H1 (cell line): ENCODE measurements at regions not wholly inside any gene's neighbourhood (a gene's known extent, or its start where the extent isn't known, plus 50 kb on each side); places are given as distances from the start of the nearest gene placed in this dataset.

ENCODE experiments used
- CTCF ChIP-seq, 3 experiments: IDR thresholded peaks; 1 replicate in 2 of 3; 2 replicates in 1 of 3; pipeline versions ENCODE4 v1.5.1 to v1.6.1; 2011; ENCODE audit warnings: low read length in 3 of 3, mild to moderate bottlenecking in 3 of 3, inconsistent platforms in 2 of 3, low read depth in 1 of 3, moderate library complexity in 1 of 3; ENCODE audit not compliant: insufficient read depth in 1 of 3; ENCODE audit errors: control extremely low read depth in 1 of 3
- FOSL1 ChIP-seq: IDR thresholded peaks from 2 replicates; pipeline ENCODE4 v1.6.1; 2011; ENCODE audit warnings: mild to moderate bottlenecking, low read depth, low read length, moderate library complexity; ENCODE audit not compliant: insufficient read depth
- JUN ChIP-seq: IDR thresholded peaks from 2 replicates; pipeline ENCODE4 v1.6.1; 2011; ENCODE audit warnings: low read depth, mild to moderate bottlenecking, improper control_type of control experiment, low read length
- JUND ChIP-seq: IDR thresholded peaks from 2 replicates; pipeline ENCODE4 v1.6.1; 2011; ENCODE audit warnings: mild to moderate bottlenecking, improper control_type of control experiment, low read length
- MAFK ChIP-seq: IDR thresholded peaks from 2 replicates; pipeline ENCODE4 v1.6.1; 2012; ENCODE audit warnings: low read depth, mild to moderate bottlenecking, improper control_type of control experiment, low read length
- NANOG ChIP-seq: IDR thresholded peaks from 2 replicates; pipeline ENCODE4 v1.6.1; 2011; ENCODE audit warnings: low read length, low read depth, mild to moderate bottlenecking, inconsistent platforms; ENCODE audit not compliant: insufficient read depth, poor library complexity, severe bottlenecking
- POLR2A ChIP-seq, 2 experiments: IDR thresholded peaks; 1 replicate in 1 of 2; 2 replicates in 1 of 2; pipeline ENCODE4 v1.6.1; 2011; ENCODE audit warnings: low read depth in 2 of 2, low read length in 2 of 2, mild to moderate bottlenecking in 2 of 2; ENCODE audit errors: control extremely low read depth in 1 of 2
- POLR2AphosphoS5 ChIP-seq: IDR thresholded peaks from 2 replicates; pipeline ENCODE4 v1.6.1; 2011; ENCODE audit warnings: low read depth, low read length
- SIX5 ChIP-seq: IDR thresholded peaks from 2 replicates; pipeline ENCODE4 v1.6.1; 2011; ENCODE audit warnings: mild to moderate bottlenecking, low read depth, low read length
- SUZ12 ChIP-seq: fragments of 200-600 bp; sonication (generic); IDR thresholded peaks from 2 replicates; pipeline ENCODE4 v1.6.1; 2012; ENCODE audit warnings: mild to moderate bottlenecking, inconsistent platforms, low read length, moderate library complexity, mixed read lengths
- USF2 ChIP-seq: IDR thresholded peaks from 2 replicates; pipeline ENCODE4 v1.6.1; 2011; ENCODE audit warnings: low read length, improper control_type of control experiment

GRCh38 chr5:14035859-14036503 lies 91.5 kb upstream of the DNAH5 start:
- peak; percentile 96 for TF ChIP-seq JUND
- TF ChIP-seq MAFK: no peak; the same call in 1 of the 2 replicates
- TF ChIP-seq JUN: peak; percentile 96
- TF ChIP-seq POLR2AphosphoS5: no peak; the same call in 1 of the 2 replicates
- TF ChIP-seq SUZ12: no peak
- TF ChIP-seq CTCF (IDR thresholded peaks at IDR 0.05; ENCODE audit: control extremely low read depth in 1 of 3, insufficient read depth in 1 of 3, low read depth in 1 of 3, low read length in 3 of 3): no peak
- TF ChIP-seq NANOG: no peak
- no peak; a peak in 1 of 3 replicates for TF ChIP-seq POLR2A (IDR thresholded peaks at IDR 0.05; ENCODE audit: control extremely low read depth in 1 of 2, low read depth in 2 of 2, low read length in 2 of 2)
- TF ChIP-seq USF2: no peak
- no peak for TF ChIP-seq FOSL1
- TF ChIP-seq SIX5: no peak
